ENCODE measurements at regions not wholly inside any gene's neighbourhood (a gene's known extent, or its start where the extent isn't known, plus 50 kb on each side); places are given as distances from the start of the nearest gene placed in this dataset.

DNA sequence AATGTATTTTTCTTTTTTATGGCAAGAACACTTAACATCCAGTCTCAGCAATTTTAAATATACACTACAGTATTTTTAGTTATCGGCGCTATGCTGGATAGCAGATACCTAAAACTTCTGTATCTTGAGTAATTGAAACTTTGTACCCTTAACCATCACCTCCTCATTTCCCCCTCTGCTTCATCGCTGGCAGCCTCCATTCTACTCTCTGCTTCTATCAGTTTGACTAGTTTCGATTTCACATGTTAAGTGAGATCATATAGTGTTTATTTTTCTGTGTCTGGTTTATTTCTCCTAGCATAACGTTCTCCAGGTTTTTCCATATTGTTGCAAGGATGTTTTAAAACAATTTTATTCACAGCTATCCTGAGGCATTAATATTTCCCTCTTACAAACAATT, 340.8 kb upstream of the SLC10A2 start:
- TF ChIP-seq, protein P1, sequence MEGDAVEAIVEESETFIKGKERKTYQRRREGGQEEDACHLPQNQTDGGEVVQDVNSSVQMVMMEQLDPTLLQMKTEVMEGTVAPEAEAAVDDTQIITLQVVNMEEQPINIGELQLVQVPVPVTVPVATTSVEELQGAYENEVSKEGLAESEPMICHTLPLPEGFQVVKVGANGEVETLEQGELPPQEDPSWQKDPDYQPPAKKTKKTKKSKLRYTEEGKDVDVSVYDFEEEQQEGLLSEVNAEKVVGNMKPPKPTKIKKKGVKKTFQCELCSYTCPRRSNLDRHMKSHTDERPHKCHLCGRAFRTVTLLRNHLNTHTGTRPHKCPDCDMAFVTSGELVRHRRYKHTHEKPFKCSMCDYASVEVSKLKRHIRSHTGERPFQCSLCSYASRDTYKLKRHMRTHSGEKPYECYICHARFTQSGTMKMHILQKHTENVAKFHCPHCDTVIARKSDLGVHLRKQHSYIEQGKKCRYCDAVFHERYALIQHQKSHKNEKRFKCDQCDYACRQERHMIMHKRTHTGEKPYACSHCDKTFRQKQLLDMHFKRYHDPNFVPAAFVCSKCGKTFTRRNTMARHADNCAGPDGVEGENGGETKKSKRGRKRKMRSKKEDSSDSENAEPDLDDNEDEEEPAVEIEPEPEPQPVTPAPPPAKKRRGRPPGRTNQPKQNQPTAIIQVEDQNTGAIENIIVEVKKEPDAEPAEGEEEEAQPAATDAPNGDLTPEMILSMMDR (IDR thresholded peaks at IDR 0.05) = no peak
- TF ChIP-seq POLR2A (IDR thresholded peaks at IDR 0.05) (no peak), POLR2AphosphoS5 (IDR thresholded peaks at IDR 0.05) (no peak), EP300 (IDR thresholded peaks at IDR 0.05) (no peak)
